OCI-LY1 (cell line): ENCODE measurements at regions not wholly inside any gene's neighbourhood (a gene's known extent, or its start where the extent isn't known, plus 50 kb on each side); places are given as distances from the start of the nearest gene placed in this dataset.

Experiments used
- CTCF ChIP-seq: fragments of 200-600 bp; sonication (generic), shearing (Covaris generic); IDR thresholded peaks from 2 replicates; pipeline ENCODE4 v1.5.1; 2017; ENCODE audit warnings: mild to moderate bottlenecking, antibody characterized with exemption, low read length, moderate library complexity, mixed read lengths
- EZH2 ChIP-seq: fragments of 200-600 bp; sonication (generic), shearing (Covaris generic); IDR thresholded peaks from 2 replicates; pipeline ENCODE4 v1.8.0; 2017; ENCODE audit warnings: borderline replicate concordance, mixed run types, mild to moderate bottlenecking, antibody characterized with exemption, low read length, moderate library complexity, mixed read lengths

DNA sequence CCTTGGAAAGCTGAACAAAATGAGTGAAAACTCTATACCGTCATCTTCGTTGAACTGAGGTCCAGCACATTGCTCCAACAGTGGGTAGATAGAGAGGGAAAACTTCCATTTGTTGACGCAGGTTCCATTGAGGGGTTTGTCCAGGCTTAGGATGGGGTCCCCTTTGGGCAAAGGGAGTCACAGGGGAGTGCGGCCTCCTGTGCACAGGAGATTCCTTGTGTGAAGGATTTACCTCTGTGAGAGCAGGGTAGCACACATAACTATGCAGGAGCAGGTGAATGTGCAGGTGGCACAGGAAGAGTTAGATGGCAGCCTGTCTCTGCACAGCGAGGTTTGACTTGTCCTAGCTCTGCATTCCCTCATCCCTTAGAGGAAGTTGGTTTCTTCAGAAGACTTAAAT, 139.3 kb downstream of the SNRPN start:
- TF ChIP-seq CTCF (no peak), EZH2 (no peak)
